Stimulated activated CD8-positive, alpha-beta memory T cell treated with anti-CD3 and anti-CD28 coated beads, Interleukin-12 subunit alpha, Interleukin-12 subunit beta, amount 100 ng/mL, for 4 hours (primary cell): ENCODE measurements at regions not wholly inside any gene's neighbourhood (a gene's known extent, or its start where the extent isn't known, plus 50 kb on each side); places are given as distances from the start of the nearest gene placed in this dataset.
"Not testable (repeated sequence)": the region's sequence is repeated elsewhere in the genome, so short reads cannot be mapped to it uniquely, and the experiment has no call there.

Experiments
- DNase-seq: peaks from one replicate; pipeline ENCODE4 v3.0.0-alpha.2; 2020; ENCODE audit warnings: low read depth

DNA sequence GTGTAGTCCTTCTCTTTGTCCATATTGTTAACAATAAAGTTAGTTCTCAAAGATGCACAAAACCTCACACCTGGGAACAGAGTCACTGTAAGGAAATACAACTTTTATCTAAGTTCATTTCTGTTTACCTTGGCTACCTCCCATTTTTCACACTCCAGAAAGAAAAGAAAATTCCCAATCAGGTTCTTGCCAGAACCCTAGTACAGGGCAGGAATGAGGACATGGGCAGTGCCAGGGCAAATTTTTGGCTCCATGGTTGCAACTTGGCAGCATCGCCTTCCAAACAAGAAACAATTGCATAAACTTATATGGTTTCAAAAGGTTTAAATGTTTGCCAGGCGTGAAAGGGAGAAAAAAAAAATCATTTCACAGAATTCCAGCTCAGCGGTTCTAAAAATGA, 296.3 kb upstream of the PRKD1 start:
- DNase-seq = no peak

DNA sequence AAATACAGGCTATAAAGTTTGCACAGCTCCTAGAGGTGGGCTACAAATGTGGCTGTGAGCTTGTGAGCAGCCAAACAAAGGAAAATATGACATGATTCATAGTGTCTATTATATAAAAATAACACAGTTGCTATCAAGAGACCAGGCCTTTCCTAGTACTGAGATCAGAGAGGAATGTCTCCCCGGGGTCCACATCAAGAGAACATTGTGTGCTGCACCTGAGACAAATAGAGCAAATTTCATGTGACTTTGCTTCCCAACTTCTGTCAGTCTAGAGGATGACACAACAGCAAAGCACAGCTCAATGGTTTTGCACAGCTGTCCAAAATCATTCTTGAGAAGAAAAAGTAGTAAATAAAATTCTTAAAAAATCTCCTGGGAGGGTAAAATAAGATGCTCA, 297.5 kb upstream of the PRKD1 start:
- no peak for DNase-seq

DNA sequence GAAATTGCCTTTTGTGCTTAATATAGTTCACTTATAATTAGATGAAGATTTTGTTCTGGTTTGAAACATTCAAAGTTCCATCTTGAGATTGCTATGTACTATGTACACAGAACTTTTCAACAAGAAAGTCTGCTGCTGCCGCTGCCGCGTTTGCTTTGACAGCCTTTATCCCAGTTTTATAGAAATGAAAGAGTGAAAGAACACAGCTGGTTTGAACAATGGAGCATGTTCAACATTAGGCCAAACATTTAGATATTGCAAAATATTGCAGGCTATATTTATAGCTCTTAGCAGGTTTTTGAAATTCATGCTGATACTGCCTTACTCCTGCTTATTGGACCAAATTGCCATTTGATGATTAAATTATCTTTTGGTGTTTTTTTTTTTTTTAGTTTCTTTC, 299.8 kb upstream of the PRKD1 start:
- DNase-seq = no peak

DNA sequence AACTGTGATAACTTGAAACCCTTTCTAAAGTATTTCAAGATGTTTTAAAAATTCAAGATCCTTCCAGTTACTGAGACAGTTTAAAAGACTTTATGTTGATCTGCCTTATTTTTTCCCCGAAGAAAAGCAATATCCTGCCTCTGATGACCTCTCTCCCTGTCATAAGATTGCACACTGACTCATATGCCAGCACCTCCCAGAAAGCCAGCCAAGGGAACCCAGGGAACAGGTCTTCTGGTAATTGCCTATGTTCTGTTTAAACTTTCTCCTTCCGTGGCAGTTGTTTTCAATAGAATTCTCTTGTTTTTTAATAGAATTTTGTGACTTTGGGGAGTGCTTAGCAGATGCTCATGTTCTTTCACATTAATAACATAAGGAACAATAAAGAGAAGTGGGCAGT, 300.2 kb upstream of the PRKD1 start:
- DNase-seq = no peak

DNA sequence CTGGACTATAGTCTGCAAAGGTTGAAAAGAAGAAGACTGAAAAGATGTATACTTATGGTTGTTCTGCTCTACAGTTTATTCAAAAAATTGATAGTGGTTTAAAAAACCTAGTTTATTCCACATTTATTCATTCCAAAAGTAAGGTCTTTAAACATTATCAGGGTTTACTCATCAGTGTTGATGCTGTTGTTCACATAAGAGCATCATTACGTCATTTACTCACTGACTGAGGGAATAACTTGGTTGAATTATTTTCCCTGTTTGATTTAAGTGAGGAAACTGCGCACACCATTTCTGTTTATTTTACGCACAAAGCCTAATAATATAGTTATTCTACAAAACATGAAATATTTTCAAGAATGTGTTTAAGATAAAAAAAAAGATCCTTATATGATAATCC, 303.1 kb upstream of the PRKD1 start:
- no peak for DNase-seq

DNA sequence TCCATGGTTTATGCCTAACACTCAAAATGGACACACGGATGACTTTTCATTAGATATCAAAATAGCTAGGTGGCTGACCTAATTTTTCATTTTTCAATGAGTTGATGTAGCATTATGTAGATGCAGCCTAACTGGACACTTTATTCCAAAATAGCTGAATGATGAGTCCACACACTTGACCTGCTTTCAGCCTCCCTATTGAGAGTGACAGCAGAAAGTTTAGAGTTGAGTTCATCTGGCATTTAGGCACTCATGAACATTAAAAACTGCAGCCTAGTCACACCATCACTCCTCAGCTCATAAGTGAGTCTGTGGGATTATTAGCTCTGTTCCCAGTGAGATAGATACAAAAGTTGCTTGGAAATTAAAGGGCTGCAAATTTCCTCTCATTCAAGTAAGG, 307.3 kb upstream of the PRKD1 start:
- no peak for DNase-seq

DNA sequence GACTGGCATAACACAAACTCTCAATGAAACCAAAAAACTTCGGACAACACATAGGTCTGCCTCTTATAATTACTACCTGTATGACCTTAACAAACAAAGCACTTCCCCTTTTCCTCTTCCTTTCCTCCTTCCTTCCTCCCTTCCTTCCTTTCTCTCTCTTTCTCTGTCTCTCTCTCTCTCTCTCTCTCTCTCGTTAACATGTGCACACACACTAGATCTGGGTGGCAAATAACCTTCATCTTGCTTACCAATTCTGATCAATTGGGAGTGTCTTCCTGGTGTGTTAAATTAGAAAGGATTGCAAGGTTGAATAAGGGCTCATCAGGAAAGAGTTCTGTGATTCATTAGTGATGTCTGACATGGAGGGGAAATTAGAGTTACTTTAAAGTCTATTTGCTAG, 307.8 kb upstream of the PRKD1 start:
- no peak for DNase-seq

DNA sequence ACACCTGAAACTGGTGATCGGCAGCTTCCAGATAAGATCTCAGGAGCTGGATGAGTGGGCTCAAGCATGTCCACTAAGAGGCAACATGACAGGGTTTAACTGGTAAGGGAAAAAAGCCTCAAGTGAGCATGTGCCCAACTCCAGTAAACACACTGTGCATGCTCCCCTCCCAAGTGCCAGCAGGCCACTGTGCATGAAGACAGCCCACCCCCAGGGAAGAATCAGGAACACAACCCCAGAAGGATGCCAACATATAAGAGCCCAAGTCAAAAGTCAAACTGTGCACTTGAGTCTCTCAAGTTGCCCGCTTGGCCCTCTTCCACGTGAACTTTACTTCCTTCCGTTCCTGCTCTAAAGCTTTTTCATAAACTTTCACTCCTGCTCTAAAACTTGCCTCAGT, 311.3 kb upstream of the PRKD1 start:
- DNase-seq = no peak

DNA sequence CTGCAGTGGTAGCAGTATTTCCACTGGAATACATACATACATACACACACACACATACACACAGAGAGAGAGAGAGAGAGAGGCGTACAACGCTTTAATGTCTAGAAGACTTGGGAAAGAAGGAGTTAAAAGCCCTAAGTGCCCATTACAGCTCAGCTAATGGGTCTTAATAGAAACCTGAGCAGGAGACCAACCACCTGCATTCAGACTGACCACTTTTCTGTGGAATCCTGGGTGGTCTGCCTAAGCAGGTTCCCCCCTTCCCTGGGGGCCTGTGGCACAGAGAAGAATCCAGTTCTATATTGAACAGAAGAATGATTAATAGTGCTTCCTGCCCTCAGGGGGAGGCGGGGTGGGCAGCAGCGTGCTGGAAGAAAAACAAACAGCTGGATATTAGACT, 312.4 kb upstream of the PRKD1 start:
- DNase-seq = no peak

DNA sequence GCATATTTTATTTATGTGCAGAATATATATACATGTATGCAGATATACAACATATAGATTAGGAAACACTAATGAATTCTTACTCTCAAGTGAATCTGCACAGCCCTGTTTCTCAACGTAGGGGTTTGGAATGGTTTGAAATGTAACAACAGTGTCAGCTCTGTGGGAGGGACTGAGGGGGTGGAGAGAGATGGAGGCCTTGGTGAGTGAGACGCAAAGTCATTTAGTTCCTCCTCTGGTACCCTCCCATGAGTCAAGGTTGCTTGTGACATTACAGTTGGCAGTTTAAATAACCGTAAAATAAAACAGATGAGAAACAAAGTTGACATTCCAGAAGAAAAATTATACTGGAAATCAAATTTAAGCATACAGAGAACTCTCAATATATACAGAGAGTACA, 313.0 kb upstream of the PRKD1 start:
- no peak for DNase-seq

DNA sequence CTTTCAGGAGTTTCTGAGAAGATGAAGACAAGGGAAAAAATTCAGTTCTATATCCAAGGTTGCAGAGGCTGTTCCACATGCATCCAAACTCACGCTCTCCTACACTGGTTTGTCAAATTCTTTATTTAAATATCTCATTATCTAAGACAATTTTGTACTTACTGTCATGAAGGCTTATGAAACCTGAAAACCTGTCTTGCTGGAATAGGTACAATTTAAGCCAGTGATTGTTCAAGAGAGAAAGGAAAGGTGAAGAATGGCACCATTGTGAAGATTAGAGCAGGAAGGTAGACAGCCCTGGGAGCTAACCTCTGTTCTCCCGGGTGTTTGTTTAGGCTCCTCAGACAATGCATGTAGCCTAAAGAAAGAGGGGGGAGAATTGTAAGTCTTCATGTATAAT, 315.1 kb upstream of the PRKD1 start:
- no peak for DNase-seq

DNA sequence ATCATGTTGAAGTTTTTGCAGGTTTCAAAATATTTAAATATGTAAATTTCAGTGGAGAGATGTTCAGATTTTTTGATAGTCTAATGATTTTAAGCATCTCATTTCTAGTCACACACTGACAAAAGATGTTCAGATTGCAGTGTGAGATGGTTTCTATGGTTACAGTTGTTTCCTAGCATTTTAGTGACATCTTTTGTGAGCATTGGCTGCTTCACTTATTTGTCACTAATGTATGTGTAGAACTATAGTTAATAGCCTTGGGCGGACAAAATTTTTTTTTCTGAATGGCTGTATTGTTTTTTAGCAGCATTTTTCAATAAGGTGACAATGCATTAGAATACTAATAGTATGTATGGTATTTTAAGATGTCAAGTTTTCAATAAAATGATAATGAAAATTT, 315.6 kb upstream of the PRKD1 start:
- no peak for DNase-seq

DNA sequence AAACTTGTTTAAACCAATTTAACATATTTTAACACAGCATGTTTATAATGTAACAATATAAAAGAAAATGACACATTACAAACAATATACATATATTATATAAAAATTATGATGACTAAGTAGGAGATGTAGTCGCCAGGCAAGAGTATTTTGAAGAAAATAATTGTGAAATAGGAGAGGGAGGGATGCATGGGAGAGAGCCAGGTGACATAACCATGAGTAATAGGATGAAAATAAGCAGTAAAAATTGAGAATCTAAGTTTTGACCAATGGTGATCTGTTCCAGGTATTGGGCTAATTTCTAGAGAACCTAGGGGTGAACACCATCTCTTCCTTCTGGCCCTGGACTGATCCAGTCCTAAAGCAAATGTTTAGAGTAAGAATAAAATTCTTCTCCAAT, 315.2 kb upstream of the G2E3 start:
- no peak for DNase-seq

DNA sequence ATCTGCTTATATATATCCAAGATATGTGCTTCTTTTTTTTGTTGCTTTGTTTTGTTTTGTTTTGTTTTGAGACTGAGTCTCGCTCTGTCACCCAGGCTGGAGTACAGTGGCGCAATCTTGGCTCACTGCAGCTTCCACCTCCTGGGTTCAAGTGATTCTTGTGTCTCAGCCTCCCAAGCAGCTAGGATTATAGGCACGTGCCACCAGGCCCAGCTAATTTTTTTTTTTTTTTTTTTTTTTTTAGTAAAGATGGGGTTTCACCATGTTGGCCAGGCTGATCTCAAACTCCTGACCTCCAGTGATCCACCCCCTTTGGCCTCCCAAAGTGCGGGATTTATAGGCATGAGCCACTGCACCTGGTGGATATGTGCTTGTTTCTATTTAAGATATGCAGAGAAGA, 314.6 kb upstream of the G2E3 start:
- DNase-seq = not testable (repeated sequence)

DNA sequence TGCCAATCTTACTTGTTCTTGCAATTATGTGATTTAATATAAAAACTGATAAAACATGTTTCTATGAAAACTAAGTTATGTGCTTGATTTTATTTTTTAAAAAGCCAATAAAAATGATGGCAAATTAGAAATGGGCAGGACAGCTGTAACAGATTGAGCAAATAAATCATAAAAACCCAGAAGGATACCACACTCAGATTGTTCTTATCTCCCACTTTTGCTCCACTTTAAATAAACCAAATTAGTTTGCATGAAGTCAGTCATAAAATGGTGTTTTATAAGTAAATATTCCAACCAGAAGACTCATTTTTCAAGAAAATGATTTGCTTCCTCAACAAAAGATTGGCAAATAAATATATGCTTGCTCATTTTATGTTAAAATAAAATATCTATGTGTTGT, 307.9 kb upstream of the G2E3 start:
- DNase-seq = no peak

DNA sequence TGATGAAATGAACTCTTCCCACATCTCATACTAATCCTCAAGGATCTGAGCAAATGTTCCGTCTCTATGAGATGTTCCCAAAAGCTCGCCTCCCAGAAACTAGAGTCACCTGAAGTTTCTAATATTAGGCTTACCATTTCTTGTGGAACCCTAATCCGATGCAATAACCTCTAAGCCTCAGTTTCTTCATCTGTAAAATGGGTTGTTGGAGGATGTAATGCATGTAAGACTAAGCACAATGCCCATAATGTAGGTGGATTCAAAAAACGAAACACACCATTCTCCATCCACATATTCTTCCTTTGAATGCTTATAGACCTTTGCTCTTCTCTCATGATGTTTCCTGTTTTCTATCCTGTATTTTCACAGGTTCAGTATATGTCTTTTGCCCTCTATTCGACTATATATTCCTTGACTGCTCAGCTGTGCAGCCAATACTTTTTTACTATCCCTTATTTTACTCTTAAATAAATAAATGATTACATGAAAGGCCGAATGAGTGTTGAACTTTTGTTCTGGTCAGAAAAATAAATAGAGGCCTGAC, 307.3 kb upstream of the G2E3 start:
- DNase-seq = no peak

DNA sequence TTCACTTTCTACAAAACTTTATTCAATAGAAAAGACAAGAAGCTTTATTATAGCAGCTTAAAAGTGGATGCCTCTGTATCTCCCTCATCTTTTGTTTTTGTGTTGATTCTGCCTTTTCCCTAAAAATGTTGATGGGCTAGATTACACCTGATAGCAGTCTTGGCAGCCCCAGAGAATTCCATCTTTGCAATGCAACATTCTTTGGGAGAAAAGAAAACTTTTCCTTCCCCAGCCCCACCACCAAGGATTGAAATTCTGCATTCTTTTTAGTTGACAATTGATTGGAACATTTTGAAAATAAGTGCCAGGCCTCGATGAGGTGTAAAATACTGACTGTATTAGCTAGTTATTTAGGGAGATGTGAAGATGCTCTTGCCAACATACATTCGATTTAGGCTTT, 306.8 kb upstream of the G2E3 start:
- DNase-seq = no peak

DNA sequence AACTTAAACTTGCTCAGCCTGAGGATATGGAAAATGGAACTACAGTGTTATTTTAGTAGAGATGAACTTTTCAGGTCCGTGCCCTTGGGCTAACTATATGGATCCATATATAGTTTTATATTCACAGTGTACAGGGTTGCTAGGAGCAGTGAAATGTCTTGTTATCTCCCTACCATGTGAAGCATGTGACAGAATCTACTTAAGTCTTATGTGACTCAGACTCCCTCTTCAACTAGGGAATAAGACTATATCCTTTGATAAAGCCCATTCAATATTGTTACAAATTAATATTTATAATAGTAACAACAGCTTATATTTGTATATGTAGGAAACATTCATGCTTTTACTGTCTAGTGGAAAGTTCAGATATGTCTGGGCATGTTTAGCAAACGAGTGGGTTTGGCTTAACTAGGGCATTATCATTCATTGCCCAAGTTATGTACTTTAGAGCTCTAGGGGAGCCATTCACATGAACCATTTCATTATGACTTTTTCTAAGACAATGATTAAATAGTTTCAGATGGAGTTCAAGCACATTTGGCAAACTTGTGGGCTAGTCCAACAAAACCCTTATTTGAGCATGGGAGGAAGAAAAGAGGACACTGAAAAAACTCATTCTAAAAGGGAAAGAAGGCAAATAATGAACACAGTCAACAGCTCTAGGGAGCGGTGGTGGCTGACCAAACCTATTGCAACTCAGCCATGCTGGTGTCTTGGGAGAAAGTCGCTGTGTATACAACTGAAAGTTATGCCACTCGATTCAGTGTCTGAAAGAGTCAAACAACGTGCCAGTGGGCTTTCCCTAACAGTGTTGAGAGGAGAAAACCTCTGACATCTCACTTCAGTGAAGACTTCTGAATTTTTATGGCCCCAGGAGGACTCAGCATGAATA, 305.9 kb upstream of the G2E3 start:
- DNase-seq = no peak

DNA sequence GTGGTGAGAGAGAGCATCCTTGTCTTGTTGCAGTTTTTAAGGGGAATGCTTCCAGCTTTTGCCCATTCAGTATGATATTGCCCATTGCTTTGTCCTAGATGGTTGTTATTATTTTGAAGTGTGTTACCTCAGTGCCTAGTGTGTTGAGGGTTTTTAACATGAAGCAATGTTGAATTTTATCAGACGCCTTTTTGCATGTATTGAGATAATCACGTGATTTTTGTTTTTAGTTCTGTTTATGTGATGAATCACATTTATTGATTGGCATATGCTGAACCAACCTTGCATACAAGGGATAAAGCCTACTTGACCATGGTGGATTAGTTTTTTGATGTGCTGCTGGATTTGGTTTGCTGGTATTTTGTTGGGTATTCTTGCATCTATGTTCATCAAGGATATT, 302.3 kb upstream of the G2E3 start:
- no peak for DNase-seq

DNA sequence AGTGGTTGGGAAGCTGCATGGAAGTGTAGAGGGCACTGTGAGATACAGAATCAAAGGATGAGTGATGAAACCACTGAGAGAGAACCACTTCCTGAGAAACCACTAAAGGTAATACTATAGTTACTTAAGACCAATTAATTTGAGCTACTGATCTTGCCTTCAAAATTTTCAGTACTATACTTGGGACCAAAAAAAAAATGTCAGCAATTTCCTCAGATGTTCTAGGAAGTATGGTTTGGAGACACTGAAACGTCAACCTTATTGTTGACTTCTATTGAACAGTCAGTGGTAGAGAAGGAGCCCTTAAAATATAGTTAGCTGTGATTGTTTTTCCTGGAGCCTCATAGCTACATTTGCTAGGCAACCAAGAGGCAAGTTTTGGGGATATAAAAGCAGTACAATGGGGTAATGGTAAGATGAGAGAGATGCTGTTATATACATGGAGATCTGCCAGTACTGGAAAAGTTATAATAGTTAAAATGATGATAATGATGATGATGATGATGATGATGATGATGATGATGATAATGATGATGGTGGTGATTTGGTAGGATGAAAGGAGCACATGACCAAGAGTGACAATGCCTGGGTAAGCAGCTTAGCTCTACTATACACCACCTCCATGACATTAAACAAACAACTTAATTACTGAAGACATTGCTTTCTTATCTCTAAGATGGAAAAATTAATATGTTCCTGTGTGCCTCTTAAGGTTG, 300.9 kb upstream of the G2E3 start:
- no peak for DNase-seq

DNA sequence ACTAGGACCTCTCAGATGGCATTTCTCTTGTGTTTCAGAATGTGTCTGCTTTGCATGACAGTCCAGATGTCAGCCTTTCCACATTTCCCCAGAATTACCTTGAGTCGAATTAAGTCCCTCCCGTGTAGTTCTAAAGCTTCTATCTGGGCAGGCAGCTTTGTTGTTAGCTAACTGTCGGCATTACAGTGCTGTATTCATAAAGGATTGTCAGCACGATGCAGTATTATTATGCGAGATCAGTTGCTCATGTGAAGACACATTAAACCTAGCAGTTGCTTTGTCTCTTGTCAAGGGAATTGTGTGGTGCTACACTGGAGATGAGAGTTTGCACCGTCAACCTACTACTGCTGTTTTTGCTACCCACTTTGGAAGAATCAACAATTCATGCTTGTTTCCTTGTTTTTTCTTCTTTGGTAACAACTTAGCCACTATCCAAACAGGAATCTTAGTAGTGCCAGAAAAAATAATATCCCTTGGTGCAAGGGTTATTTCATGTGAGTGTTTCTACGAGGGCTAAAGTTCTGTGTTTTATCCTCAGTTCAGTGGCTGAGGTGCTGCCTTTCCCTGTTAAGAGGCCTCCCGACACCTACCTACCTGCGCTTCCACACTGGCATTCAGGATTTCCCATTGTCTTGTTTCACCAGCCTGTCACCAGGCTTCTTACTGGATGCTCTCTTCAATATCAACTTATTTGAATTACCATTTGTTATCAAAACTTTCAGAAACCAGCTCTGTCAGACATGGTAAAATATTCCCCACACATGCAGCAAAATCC, 297.9 kb upstream of the G2E3 start:
- DNase-seq = no peak

DNA sequence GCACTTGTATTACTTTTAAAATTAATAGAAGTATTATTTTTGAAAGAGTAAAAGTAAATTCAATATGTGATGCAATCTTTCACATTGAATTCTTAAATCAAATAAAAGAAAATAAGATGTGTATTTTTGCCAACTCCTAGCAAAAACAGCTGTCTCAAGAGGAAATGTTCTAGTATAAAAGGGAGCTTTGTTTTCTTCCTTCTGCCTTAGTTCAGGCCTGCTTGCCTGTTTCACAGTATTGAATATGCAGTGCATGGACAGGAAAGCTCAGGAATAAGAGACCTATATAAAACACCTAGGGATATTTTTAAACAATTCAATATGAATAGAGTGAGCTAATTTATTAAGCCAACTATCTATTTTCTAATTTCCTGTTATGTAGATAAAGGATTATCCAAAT, 294.8 kb upstream of the G2E3 start:
- no peak for DNase-seq

DNA sequence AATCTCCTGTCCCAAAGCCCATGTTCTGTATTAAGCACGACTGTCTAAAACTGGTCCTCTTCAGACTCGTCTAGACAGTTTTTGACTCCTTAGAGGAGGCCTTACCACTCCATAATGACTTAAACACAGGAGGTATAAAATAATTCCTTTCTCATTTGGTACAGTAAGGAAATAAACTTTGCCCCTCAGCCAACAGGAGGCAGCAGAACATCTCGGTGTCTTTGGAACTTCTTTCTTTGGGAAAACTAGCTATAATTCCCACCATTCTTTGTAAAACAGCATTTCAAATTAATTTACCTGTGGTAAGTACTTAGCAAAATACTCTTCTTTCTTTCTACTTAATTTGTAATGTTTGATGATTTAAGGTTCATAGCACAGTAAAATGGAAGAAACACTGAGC, 292.7 kb upstream of the G2E3 start:
- no peak for DNase-seq
